ENCODE measurements at regions not wholly inside any gene's neighbourhood (a gene's known extent, or its start where the extent isn't known, plus 50 kb on each side); places are given as distances from the start of the nearest gene placed in this dataset.

- TF ChIP-seq CTCF (IDR thresholded peaks at IDR 0.05) = no peak
- no peak for TF ChIP-seq SIN3A (IDR thresholded peaks at IDR 0.05; ENCODE audit: borderline replicate concordance, low read depth, low read length)
- TF ChIP-seq ZBTB33 (IDR thresholded peaks at IDR 0.05; ENCODE audit: borderline replicate concordance, low read depth) = no peak
- no peak for TF ChIP-seq YY1 (IDR thresholded peaks at IDR 0.05; ENCODE audit: low read depth)
- TF ChIP-seq RXRA (IDR thresholded peaks at IDR 0.05; ENCODE audit: borderline replicate concordance, low read depth) = no peak
Observed at GRCh38 chr18:76721207-76721996, 101.0 kb upstream of the ZNF236 start.

All from SK-N-SH (cell line).